HCT116 (cell line): ENCODE measurements at regions not wholly inside any gene's neighbourhood (a gene's known extent, or its start where the extent isn't known, plus 50 kb on each side); places are given as distances from the start of the nearest gene placed in this dataset.

Source experiments
- ATAC-seq: fragments of 200-7000 bp; cut with Tn5 transposase; 2 replicates; pipeline ENCODE4 v1.9.1; 2020; ENCODE audit warnings: mild to moderate bottlenecking, moderate library complexity
- BruUV-seq: library from RNA; stranded (reverse); fragments of 400-500 nt; replicated peaks from 2 replicates; lab custom pipeline; 2021; lab: Mats Ljungman, UMichigan
- CTCF ChIA-PET: fragments of 300-600 bp; sonication (Branson Sonifier 250); formaldehyde crosslinking; loops from one replicate; lab custom pipeline; 2021; ENCODE audit warnings: antibody characterized with exemption; lab: Charles Lee
- POLR2A ChIA-PET: fragments of 300-600, 350-600 bp; sonication (Branson Sonifier 250); formaldehyde crosslinking; loops from one replicate; lab custom pipeline; 2021; ENCODE audit warnings: antibody characterized with exemption; lab: Charles Lee
- RAD21 ChIA-PET, 2 experiments: fragments of 300-600 bp; sonication (Branson Sonifier 250); formaldehyde crosslinking; loops; one replicate each; lab custom pipeline; 2023; ENCODE audit warnings: low total read pairs in 2 of 2; ENCODE audit not compliant: uncharacterized antibody in 2 of 2, unreplicated experiment in 2 of 2, low non-redundant PET in 1 of 2; lab: Charles Lee
- DNase-seq: peaks from one replicate; pipeline ENCODE4 v3.0.0-alpha.2; 2010; ENCODE audit warnings: low read depth, low spot score
- H2AFZ ChIP-seq: fragments of 200-600 bp; shearing (Covaris generic), sonication (generic); 2 replicates; pipeline ENCODE4 v1.6.1; 2017; ENCODE audit warnings: low read depth, mixed run types, mixed read lengths, antibody characterized with exemption, low read length; ENCODE audit not compliant: poor library complexity, severe bottlenecking
- H3K27ac ChIP-seq: 2 replicates; pipeline ENCODE4 v1.5.1; 2012; ENCODE audit warnings: low read depth, low read length
- H3K27me3 ChIP-seq: fragments of 200-600 bp; sonication (generic); 2 replicates; pipeline ENCODE4 v1.6.1; 2016; ENCODE audit warnings: mixed run types, low read length, mixed read lengths; ENCODE audit not compliant: insufficient read depth
- H3K36me3 ChIP-seq, 2 experiments: fragments of 200-500 bp in 1 of 2; fragments of 200-600 bp in 1 of 2; sonication (Bioruptor generic) in 1 of 2; sonication (generic) in 1 of 2; 2 replicates each; pipeline versions ENCODE4 v1.5.1 to v1.6.1; 2014 to 2016; ENCODE audit warnings: low read length in 2 of 2, inconsistent platforms in 1 of 2, mixed read lengths in 1 of 2, mixed run types in 1 of 2; ENCODE audit not compliant: insufficient read depth in 2 of 2, control insufficient read depth in 1 of 2
- H3K4me1 ChIP-seq, 2 experiments: fragments of 200-600 bp in 1 of 2; sonication (generic) in 1 of 2; 2 replicates each; pipeline versions ENCODE4 v1.5.1 to v1.6.1; 2012 to 2017; ENCODE audit warnings: low read length in 2 of 2, inconsistent platforms in 1 of 2, mild to moderate bottlenecking in 1 of 2, mixed read lengths in 1 of 2, mixed run types in 1 of 2, moderate library complexity in 1 of 2; ENCODE audit not compliant: insufficient read depth in 2 of 2, control insufficient read depth in 1 of 2
- H3K4me2 ChIP-seq: fragments of 200-600 bp; sonication (generic); 2 replicates; pipeline ENCODE4 v1.6.1; 2017; ENCODE audit warnings: mixed run types, low read length, mixed read lengths
- H3K4me3 ChIP-seq, 2 experiments: fragments of 200-600 bp in 1 of 2; sonication (generic) in 1 of 2; replicated peaks in 1 of 2; 2 replicates each; pipeline ENCODE4 v1.5.1; 2011 to 2016; ENCODE audit warnings: low read length in 2 of 2, control low read depth in 1 of 2, low read depth in 1 of 2, mild to moderate bottlenecking in 1 of 2, mixed read lengths in 1 of 2, mixed run types in 1 of 2
- H3K79me2 ChIP-seq: fragments of 200-600 bp; sonication (generic); 2 replicates; pipeline ENCODE4 v1.6.1; 2017; ENCODE audit warnings: mild to moderate bottlenecking, mixed run types, low read length, moderate library complexity, mixed read lengths; ENCODE audit not compliant: insufficient read depth
- H3K9ac ChIP-seq: fragments of 200-600 bp; sonication (generic); 2 replicates; pipeline ENCODE4 v1.6.1; 2016; ENCODE audit warnings: low read length, mixed read lengths
- H3K9me2 ChIP-seq: fragments of 200-600 bp; sonication (generic), shearing (Covaris generic); 2 replicates; pipeline ENCODE4 v1.6.1; 2017; ENCODE audit warnings: mixed run types, mild to moderate bottlenecking, moderate library complexity; ENCODE audit not compliant: insufficient read depth
- H3K9me3 ChIP-seq, 2 experiments: fragments of 200-500 bp in 1 of 2; fragments of 200-600 bp in 1 of 2; sonication (Bioruptor generic) in 1 of 2; sonication (generic) in 1 of 2; 2 replicates each; pipeline ENCODE4 v1.6.1; 2014 to 2017; ENCODE audit warnings: low read length in 2 of 2, mixed read lengths in 2 of 2, inconsistent platforms in 1 of 2, low read depth in 1 of 2, mild to moderate bottlenecking in 1 of 2, mixed run types in 1 of 2, moderate library complexity in 1 of 2; ENCODE audit not compliant: control insufficient read depth in 1 of 2, insufficient read depth in 1 of 2
- H4K20me1 ChIP-seq: fragments of 200-600 bp; sonication (generic), shearing (Covaris generic); 2 replicates; pipeline ENCODE4 v1.6.1; 2017; ENCODE audit warnings: mixed run types, mild to moderate bottlenecking, moderate library complexity; ENCODE audit not compliant: insufficient read depth
- ATF3 ChIP-seq: IDR thresholded peaks from 2 replicates; pipeline ENCODE4 v1.6.1; 2012
- CTCF ChIP-seq, 3 experiments: fragments of 200-600 bp in 1 of 3; sonication (generic) in 1 of 3; IDR thresholded peaks in 2 of 3; conservative IDR thresholded peaks in 1 of 3; 2 replicates each; pipeline ENCODE4 v1.5.1; 2012 to 2017; ENCODE audit warnings: low read depth in 2 of 3, low read length in 2 of 3, antibody characterized with exemption in 1 of 3, borderline replicate concordance in 1 of 3, control low read depth in 1 of 3, mild to moderate bottlenecking in 1 of 3, mixed read lengths in 1 of 3, mixed run types in 1 of 3, moderate library complexity in 1 of 3; ENCODE audit not compliant: insufficient read depth in 1 of 3
- ELF1 ChIP-seq: IDR thresholded peaks from 2 replicates; pipeline ENCODE4 v1.6.1; 2012; ENCODE audit warnings: low read depth, borderline replicate concordance
- JUND ChIP-seq: IDR thresholded peaks from 2 replicates; pipeline ENCODE4 v1.6.1; 2012
- RAD21 ChIP-seq: IDR thresholded peaks from 2 replicates; pipeline ENCODE4 v1.6.1; 2012; ENCODE audit warnings: low read depth, mild to moderate bottlenecking
- REST ChIP-seq: IDR thresholded peaks from 2 replicates; pipeline ENCODE4 v1.6.1; 2012; ENCODE audit warnings: low read depth
- SIN3A ChIP-seq: IDR thresholded peaks from 2 replicates; pipeline ENCODE4 v1.6.1; 2012; ENCODE audit warnings: low read depth
- SRF ChIP-seq: IDR thresholded peaks from 2 replicates; pipeline ENCODE4 v1.6.1; 2012; ENCODE audit warnings: low read depth
- TCF7L2 ChIP-seq: IDR thresholded peaks from 2 replicates; pipeline ENCODE4 v1.7.0; 2011; ENCODE audit warnings: borderline replicate concordance, inconsistent platforms; ENCODE audit not compliant: insufficient read depth, insufficient read length; ENCODE audit errors: extremely low read depth
- ZBTB33 ChIP-seq: IDR thresholded peaks from 2 replicates; pipeline ENCODE4 v1.6.1; 2011; ENCODE audit warnings: mild to moderate bottlenecking, low read length, moderate library complexity; ENCODE audit not compliant: insufficient replicate concordance; ENCODE audit errors: extremely low read depth
- ZFX ChIP-seq: fragments of 450-650 bp; IDR thresholded peaks from 2 replicates; pipeline ENCODE4 v1.6.1; 2017
- intact Hi-C: fragments of 100-400 bp; cut with micrococcal nuclease; formaldehyde crosslinking; loops from 2 replicates; pipeline ENCODE4 v1.10.0; 2022

GRCh38 chr18:24841536-24841935, 381.1 kb downstream of the HRH4 start:
- Histone ChIP-seq H3K9me3 (no peaks in the 10 kb centered on the region), H3K4me2 (no peak overlapping the region), H4K20me1 (no peaks in the 10 kb centered on the region), H3K9me2 (no peaks in the 10 kb centered on the region), H3K27ac (no peak overlapping the region), H3K79me2 (no peaks in the 10 kb centered on the region), H3K4me1 (no peaks in the 10 kb centered on the region), H3K27me3 (peaks cover 6% of the 10 kb centered on the region), H3K4me3 (no peak overlapping the region), H3K36me3 (no peaks in the 10 kb centered on the region), H3K9ac (no peak overlapping the region), H2AFZ (no peak overlapping the region)
- RAD21 ChIA-PET: no interaction called here
- CTCF ChIA-PET: no interaction called here
- BruUV-seq: no TSS peak
- DNase-seq (no peak), ATAC-seq (no peak)
- POLR2A ChIA-PET: no interaction called here
- TF ChIP-seq ZBTB33: no peak
- TF ChIP-seq ELF1: no peak
- TF ChIP-seq REST: no peak
- TF ChIP-seq SRF: no peak
- TF ChIP-seq CTCF (IDR thresholded peaks at IDR 0.05 in 2 of 3, conservative IDR thresholded peaks at IDR 0.05 in 1 of 3; ENCODE audit: borderline replicate concordance in 1 of 3, insufficient read depth in 1 of 3, low read depth in 2 of 3, low read length in 2 of 3): no peak
- TF ChIP-seq JUND: no peak
- TF ChIP-seq TCF7L2: no peak
- no peak for TF ChIP-seq SIN3A
- TF ChIP-seq RAD21: no peak
- no peak for TF ChIP-seq ZFX
- no peak for TF ChIP-seq ATF3
- intact Hi-C loops: no loop called here
